ENCODE measurements at regions not wholly inside any gene's neighbourhood (a gene's known extent, or its start where the extent isn't known, plus 50 kb on each side); places are given as distances from the start of the nearest gene placed in this dataset.
A peak's percentile ranks its signal among the peaks of the same experiment; 100 is the strongest.

DNA sequence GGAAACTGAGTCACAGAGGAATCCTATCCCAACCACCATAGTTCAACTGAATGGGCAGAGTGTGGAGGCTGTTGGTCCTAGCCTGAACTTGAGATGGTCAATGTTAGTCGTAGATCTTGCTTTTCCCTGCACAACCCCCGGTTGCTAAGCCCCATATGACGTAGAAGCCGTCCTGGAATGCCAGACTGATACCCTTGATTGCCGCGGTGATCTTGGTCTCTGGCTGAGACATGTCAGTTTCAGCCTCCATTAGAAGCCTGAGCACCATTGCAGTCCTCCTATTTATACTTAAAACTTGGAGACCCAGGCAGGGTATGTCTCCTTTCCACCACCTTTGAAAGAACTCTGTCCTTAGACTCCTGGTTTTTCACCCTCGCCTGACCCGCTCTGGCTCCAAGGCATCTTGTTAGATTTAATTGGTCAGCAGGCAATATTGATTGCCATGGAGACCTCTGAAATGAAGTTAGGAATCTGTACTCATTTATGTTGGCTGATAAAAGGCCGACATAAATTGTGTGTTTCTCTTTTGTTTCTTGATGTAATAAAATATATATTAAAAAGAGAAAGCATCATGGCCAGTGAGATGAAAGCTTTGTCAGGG, 53.4 kb downstream of the RPLP1 start:
- DNase-seq (ENCODE audit: low read depth, low spot score), result no peak

DNA sequence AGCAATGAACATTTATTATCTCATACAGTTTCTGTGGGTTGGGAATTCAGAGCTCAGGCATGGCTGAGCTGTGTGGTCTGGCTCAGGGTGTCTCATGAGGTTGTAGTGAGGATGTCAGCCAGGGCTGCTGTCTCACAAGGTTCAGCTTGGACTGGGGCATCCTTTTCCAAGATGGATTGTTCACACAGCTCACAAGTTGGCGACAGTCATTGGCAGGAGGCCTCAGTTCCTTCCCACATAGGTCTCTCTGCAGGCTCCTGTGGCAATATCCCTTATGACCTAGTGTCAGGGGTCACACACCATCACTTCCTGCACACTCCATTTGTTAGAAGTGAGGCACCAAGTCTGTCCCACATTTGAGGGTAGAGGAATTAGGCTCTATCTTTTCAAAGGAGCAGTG, 56.0 kb downstream of the RPLP1 start:
- no peak for DNase-seq (ENCODE audit: low read depth, low spot score)

DNA sequence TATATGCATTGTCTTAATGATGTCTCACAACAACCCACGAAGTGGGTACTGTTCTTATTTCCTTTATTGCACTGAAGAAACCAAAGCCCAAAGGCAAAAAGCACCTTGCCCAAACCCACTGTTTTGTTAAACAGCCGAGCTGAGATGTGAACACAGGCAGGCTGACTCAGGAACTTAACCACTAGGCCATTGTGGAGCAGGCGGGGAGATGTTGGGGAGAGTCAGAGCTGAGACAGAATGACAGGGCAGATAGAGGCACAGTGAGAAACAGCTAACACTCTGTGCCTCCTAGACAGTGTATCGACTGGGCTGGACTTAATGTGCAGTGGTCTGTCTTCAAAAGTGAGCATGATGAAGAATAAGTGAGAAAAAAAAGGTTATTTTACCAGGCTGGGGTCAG, 56.5 kb downstream of the RPLP1 start:
- no peak for DNase-seq (ENCODE audit: low read depth, low spot score)

DNA sequence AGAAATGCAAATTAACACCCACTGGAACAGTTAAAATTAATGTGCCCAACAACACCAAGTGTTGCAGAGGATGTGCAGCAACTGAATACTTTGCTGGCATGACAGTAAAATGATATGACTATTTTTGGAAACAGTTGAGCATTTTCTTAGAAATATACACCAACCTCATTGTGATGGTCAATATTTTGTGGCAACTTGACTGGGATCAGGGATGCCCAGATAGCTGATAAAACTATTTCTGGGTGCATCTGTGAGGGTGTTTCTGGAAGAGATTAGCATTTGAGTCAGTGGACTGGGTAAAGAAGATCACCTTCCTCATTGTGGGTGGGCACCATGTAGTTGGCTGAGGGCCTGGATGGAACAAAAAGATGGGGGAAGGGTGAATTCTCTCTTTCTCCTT, 57.9 kb downstream of the RPLP1 start:
- DNase-seq (ENCODE audit: low read depth, low spot score), result no peak

DNA sequence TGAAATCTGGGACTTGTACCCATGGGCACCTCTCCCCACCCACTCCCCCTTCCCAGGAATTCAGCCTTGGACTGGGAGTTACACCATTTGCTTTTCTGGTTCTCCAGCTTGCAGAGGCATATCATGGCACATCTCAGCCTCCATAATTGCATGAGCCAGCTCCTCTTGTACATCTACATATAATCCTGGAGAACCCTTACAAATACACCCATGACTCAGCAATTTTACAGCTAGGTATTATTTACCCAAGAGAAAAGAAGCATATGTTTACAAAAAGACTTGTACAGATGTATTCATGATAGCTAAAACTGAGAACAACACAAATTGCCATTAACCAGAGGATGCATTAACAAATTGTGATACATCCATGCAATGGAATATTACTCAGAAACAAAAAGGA, 58.4 kb downstream of the RPLP1 start:
- DNase-seq (ENCODE audit: low read depth, low spot score), result no peak

DNA sequence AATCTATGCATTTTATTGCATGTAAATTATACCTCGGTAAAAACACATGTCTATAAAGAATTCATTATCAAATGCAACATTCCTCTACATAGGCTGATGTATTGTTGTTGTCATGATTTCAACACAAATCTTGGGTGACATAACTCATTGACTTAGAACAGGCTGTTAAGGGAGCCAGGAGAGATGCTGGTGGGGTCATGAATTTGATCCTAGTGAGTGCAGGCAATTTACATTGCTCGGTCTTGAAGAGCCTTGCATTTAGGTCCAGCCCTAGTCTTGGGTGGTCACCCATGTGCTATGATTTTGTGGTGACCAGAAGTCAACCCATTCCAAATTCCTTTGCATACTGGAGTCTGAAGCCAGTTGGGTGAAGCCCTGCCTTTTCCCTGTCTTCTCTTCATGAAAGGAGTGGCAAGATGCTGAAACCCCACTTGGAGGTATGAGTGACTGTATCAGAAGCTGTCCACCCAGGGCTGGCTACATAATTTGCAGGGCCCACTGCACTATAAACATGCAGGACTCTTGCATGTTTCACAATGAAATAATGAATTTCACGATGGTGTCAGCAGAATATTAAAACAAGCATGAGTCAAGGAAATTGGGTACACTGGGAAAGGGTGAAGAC, 59.2 kb downstream of the RPLP1 start:
- DNase-seq (ENCODE audit: low read depth, low spot score), result no peak

DNA sequence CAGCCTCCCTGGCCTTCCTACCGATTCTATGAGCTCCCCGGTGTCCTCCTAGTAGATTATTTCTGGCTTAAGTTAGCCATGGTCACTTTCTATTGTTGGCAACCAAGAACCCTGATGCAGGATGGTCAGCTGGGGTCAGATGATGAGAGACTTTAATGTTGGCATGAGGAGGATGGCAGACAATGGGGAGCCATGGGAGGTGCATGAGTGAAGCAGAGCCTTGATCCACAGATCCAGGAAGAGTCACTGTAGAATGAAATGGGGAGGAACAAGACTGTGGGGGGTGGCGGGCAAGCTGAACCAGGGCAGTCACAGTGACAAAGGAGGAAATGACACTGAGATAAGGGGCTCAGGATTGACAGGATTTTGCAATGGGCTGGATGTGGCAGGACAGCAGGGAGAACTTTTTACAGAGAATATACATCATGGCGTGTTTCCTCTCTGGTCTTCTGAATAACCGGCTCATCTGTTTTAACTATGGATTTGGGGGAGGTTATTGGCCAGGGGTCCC, 60.9 kb downstream of the RPLP1 start:
- no peak for DNase-seq (ENCODE audit: low read depth, low spot score)

DNA sequence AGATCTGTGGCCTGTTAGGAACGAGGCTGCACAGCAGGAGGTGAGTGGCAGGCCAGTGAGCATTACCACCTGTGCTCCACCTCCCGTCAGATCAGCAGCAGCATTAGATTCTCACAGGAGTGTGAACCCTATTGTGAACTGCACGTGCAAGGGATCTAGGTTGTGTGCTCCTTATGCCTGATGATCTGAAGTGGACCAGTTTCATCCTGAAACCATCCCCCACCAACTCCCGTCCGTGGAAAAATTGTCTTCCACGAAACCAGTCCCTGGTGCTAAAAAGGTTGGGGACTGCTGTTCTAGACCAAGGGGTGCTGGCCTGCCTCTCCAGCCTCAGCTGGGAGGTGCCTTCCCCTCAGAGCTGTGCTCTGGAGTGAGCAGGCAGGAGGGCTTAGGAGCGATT, 61.4 kb downstream of the RPLP1 start:
- no peak for DNase-seq (ENCODE audit: low read depth, low spot score)

DNA sequence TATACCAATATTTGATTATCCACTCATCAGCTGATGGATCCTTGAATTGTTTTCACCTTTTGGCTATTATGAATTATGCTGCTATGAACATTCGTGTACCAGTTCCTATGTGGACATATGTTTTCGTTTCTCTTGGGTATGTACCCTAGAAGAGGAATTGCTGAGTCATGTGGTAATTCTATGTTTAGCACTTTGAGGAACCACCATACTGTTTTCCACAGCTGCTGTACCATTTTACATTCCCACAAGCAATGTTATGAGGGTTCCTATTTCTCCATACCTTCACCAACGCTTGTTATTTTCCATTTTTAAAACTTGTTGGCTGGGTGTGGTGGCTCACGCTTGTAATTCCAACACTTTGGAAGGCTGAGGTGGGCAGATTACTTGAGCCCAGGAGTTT, 62.9 kb downstream of the RPLP1 start:
- no peak for DNase-seq (ENCODE audit: low read depth, low spot score)

DNA sequence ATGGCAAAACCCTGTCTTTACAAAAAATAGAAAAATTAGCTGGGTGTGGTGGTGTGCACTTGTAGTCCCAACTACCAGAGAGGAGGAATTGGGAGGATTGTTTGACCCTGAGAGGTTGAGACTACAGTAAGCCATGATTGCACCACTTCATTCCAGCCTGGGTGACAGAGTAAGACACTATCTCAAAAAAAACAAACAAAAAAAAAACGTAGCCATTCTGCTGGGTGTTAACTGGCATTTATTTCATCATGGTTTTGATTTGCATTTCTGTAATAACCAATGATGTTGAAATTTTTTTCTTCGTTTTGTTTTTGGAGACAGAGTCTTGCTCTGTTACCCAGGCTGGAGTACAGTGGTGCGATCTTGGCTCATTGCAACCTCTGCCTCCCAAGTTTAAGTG, 63.3 kb downstream of the RPLP1 start:
- no peak for DNase-seq (ENCODE audit: low read depth, low spot score)

DNA sequence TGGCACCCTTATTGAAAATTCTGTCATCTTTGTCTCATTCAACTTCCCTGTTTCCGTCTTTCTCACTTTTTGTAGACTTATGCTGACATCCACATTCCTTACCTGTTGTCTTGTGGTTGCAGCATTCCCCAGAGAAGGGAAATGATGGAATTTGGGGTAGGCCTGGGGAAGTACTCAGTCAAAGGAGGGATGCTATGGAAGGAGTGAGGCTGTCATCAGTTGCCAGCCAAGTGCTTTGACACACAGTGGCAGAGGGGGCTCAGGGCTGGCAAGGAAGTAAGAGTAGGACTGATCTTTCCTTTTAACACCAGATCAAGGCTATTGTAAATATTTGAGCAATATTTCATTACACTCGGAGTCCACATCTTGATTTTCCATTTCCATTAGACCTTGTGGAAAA, 64.4 kb downstream of the RPLP1 start:
- DNase-seq (ENCODE audit: low read depth, low spot score), result no peak

DNA sequence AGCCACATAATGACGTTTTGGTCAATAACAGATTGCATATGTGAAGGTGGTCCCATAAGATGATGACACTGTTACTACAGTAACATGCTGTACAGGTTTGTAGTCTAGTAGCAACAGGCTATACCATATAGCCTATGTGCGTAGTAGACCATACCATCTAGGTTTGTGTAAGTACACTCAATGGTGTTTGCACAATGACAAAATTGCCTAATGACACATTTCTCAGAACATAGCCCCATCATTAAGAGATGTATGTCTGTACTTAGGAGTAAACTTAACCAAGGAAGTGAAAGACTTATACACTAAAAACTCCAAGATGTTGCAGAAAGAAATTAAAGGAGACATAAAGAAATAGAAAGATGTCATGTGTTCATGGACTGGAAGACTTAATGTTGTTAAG, 66.2 kb downstream of the RPLP1 start:
- DNase-seq (ENCODE audit: low read depth, low spot score), result no peak

DNA sequence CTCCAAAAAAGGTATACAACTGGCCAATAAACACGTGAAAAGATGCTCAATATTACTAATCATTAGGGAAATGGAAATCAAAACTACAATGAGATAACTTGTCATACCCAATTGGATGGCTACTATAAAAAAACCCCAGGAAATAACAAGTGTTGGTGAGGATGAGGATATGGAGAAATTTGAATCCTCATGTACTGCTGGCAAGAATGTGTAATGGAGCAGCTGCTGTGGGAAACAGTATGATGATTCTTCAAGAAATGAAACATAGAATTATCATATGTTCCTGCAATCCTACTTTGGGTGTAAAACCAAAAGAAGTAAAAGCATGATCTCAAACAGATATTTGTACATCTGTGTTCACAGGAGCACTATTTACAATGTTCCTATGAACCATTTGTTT, 67.4 kb downstream of the RPLP1 start:
- DNase-seq (ENCODE audit: low read depth, low spot score), result no peak

DNA sequence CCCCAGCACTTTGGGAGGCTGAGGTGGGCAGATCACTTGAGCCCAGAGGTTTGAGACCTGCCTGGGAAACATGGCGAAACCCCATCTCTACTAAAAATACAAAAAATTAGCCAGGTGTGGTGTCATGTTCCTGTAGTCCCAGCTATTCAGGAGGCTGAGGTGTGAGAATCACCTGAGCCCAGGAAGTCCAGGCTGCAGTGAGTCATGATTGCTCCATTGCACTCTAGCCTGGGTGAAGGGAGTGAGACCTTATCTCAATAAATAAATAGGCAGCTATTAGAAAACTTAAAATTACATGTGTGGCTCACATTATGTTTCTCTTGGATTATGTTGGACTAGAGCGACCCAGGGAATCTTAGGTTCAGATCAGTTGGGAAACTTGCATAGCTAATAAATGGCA, 69.7 kb downstream of the RPLP1 start:
- no peak for DNase-seq (ENCODE audit: low read depth, low spot score)

DNA sequence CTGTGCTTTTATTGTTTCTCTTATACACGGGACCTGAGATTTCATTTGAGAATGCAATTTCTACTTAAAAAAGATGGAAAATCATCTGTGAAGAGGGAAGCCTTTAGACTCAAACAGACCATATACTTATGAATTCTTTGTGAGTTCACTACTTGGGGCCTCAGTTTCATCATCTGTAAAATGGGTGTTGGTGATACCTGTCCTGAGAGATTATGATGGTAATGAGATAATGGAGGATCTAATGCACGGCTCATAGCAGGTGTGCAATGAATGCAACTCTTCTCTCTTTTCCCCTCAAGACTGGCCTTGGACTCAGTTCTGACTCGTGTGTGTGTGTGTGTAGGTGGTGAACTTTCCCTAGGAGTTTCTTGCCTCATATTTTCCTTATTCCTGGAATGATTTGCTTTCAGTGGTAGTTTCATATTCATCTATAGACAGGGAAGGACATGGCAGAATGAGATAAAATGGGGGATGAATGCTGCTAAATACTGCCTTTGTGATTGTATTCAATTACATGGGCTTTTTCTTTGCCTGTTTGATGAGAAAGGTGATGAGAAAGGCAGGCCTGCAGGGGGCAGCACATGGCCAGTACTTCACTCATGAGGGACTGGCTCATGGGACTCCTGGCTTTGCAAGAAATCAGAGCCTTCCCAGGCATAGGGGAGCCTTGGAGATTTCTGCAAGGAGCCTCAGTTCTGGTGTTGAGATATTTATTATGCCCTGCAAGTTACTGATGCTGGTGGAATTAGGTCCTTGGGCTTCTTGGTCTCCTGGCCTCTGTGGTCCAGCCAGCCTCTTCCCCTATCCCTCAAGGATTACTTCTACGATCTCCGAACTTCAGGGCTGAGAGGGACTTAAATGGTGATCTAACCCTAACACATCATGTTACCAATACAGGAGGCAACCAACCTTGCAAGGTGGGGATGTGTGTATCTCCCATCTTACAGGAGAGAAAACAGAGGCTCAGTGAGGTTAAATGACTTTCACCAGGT, 70.7 kb downstream of the RPLP1 start:
- peak; percentile 35 for DNase-seq (ENCODE audit: low read depth, low spot score)

DNA sequence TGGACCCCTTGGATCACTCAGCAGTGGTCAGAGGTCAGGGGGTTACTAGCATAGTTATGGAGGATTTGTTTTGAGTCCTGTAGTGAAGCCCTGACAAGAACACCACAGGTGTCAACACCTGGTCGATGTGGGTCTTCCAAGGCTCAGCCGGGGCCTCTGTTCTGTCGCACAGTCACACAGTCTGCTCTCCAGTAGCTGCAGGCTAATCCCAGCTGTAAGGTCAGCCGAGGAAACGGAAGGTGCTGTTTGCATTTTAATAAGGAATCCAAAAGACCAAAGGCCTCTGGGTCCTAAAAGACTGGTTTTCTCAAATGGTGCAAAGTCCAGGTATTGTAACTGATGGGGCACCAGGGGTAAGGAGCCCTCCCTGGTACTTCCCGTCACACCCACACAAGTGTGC, 71.7 kb downstream of the RPLP1 start:
- no peak for DNase-seq (ENCODE audit: low read depth, low spot score)

DNA sequence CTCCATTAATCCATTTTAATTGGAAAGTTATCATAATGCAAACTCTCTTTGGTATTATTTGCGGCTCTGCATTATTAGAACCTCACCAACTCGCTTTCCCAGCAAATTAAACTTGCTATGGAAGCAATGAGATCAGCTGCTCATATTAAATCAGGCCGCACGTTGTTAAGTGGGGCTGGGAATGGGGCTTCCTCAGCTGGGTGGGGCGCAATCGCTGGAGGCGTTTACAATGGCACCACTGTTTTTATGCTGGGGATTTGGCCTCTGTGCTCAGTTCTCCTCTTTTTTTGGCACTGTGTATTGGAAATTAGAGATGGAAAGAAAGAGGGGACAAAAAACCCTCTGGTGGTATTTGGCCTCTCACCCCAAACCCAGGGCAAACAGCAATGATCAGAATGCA, 72.2 kb downstream of the RPLP1 start:
- no peak for DNase-seq (ENCODE audit: low read depth, low spot score)

DNA sequence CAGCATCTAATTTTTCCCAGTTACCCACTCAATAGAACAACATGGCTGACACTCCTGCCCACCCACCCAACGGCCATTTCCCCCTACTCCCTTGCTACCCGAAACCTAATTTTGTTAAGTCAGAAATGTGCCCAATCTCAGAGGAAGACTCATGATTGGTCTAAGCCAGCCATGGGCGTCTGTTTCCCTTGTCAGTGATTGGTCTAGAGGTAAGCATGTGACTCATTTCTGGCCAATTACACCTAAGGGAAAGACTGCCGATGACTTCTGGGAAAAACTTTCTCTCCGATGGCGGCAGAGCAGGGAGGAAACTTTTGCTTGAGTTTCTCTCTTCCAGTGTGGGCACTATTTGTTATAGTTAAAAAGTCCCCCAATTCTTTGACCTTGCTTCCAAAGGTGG, 72.9 kb downstream of the RPLP1 start:
- DNase-seq (ENCODE audit: low read depth, low spot score), result no peak

DNA sequence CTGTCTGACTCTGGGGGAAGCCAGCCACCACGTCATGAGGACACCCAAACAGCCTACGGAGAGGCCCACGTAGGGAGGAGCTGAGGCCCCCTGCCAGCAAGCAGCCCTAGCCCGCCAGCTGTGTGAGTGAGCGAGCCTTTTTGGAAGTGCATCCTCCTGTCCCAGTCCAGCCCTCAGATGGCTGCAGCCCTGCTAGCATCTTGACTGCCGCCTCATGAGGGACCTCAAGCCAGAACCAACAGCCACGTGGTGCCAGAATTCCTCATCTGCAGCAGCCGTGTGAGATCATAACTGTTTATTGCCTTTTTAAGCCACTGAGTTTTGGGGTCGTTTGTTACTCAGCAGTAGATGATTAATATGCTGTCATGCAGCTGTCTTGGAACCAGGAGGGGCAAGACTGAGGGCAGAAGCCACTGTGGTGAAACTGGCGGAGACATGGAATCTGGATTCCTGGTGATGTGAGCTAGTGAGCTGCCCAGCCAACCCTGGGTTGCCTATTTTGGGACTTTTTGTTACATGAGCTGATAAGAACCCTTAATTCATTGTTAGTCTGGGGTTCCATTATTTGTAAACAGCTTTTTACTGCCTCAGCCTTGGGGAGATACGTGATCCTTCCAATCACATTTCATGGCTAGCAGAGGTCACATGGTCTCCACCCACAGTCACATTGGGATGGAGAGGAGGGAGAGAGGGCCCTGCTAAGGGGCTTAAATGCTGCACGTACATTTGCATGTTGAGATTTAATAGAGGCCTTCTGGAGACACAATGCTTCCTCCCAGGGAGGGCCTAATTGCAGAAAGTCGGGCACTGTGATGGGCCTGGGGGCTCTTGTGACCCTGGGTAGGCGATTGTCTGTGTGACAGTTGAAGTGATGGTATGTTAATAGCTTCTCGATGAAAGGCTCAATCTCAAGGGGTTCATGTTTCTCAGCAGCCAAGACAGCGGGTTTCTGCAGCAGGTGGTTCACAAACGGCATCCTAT, 73.8 kb downstream of the RPLP1 start:
- no peak for DNase-seq (ENCODE audit: low read depth, low spot score)

DNA sequence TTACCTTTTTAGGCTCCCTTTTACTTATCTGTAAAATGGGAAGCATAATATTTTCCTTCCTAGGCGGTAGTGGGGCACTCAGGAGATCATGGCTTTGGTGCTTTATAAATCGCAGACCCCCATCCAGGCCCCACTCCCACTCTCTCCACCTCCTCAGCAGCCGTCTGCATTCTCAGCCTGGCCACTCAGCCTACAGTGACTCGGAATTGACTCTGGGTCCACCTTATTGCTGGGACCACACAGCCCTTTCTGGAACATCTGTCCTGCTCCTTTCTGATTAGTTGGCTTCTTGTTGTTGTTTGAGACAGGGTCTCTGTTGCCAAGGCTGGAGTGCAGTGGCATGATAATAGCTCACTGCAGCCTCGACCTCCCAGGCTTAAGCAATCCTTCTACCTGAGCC, 76.5 kb downstream of the RPLP1 start:
- DNase-seq (ENCODE audit: low read depth, low spot score), result no peak

DNA sequence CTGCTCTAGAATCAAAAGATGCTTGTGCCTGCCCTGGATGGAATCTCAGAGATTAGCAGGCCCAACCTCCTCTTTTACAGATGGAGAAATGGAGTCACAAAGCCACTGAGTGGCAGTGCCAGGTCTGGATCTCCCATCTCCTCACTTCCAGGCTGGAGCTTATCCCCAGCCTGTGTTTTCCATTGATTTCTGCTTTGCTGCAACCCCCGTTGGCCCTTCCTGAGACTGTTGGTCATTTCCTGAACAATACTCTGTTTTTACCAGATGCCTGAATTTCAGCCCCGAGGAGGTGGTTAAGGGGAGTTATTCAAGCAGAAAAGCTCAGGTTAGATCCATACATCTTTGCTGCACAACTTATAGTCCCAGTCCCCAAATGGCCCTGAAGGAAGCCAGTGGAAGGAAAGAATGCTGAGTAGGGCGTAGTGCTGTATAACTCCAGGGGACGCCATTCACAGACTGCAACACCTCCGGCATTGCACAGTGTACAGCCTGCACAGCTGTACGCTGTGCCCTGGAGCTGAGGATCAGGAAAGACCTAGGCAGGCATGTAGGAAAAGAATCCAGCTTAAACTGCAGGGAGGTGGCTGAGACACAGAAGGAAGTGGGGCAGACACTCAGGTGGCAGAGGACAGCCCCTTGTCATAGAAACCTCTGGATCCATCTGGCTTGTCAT, 77.5 kb downstream of the RPLP1 start:
- DNase-seq (ENCODE audit: low read depth, low spot score), result no peak
